MM.1S (cell line): ENCODE measurements at regions not wholly inside any gene's neighbourhood (a gene's known extent, or its start where the extent isn't known, plus 50 kb on each side); places are given as distances from the start of the nearest gene placed in this dataset.

ENCODE experiments used
- DNase-seq: peaks from one replicate; pipeline ENCODE4 v3.0.0-alpha.2; 2015
- H2AFZ ChIP-seq: fragments of 300-600 bp; sonication (generic); 2 replicates; pipeline ENCODE4 v1.6.0; 2016; ENCODE audit warnings: antibody characterized with exemption, low read length
- H3F3A ChIP-seq: fragments of 300-600 bp; sonication (generic); 2 replicates; pipeline ENCODE4 v1.6.1; 2016; ENCODE audit warnings: mild to moderate bottlenecking, antibody characterized with exemption, low read length, moderate library complexity, mixed read lengths; ENCODE audit not compliant: insufficient read depth
- H3K27ac ChIP-seq: fragments of 300-600 bp; sonication (generic); 2 replicates; pipeline ENCODE4 v1.5.1; 2016; ENCODE audit warnings: mild to moderate bottlenecking, low read length
- H3K27me3 ChIP-seq: fragments of 300-600 bp; sonication (generic); replicated peaks from 2 replicates; pipeline ENCODE4 v1.6.0; 2016; ENCODE audit warnings: low read length; ENCODE audit not compliant: insufficient read depth
- H3K36me3 ChIP-seq: fragments of 300-600 bp; sonication (generic); replicated peaks from 2 replicates; pipeline ENCODE4 v1.6.1; 2016; ENCODE audit warnings: mild to moderate bottlenecking, low read length, mixed read lengths; ENCODE audit not compliant: insufficient read depth
- H3K4me1 ChIP-seq: fragments of 300-600 bp; sonication (generic); 2 replicates; pipeline ENCODE4 v1.6.1; 2016; ENCODE audit warnings: low read length, mixed read lengths
- H3K4me2 ChIP-seq: fragments of 300-600 bp; sonication (generic); 2 replicates; pipeline ENCODE4 v1.6.0; 2016; ENCODE audit warnings: low read depth, low read length
- H3K4me3 ChIP-seq: fragments of 300-600 bp; sonication (generic); 2 replicates; pipeline ENCODE4 v1.5.1; 2016; ENCODE audit warnings: low read length, mixed read lengths
- H3K79me2 ChIP-seq: fragments of 300-600 bp; sonication (generic); 2 replicates; pipeline ENCODE4 v1.6.1; 2016; ENCODE audit warnings: mixed run types, low read length, mixed read lengths
- H3K9ac ChIP-seq: fragments of 300-600 bp; sonication (generic); 2 replicates; pipeline ENCODE4 v1.6.1; 2016; ENCODE audit warnings: low read length, mixed read lengths
- H3K9me2 ChIP-seq: fragments of 300-600 bp; sonication (generic); replicated peaks from 2 replicates; pipeline ENCODE4 v1.6.1; 2016; ENCODE audit warnings: mild to moderate bottlenecking, low read length, mixed read lengths; ENCODE audit not compliant: insufficient read depth
- H3K9me3 ChIP-seq: fragments of 300-600 bp; sonication (generic); replicated peaks from 2 replicates; pipeline ENCODE4 v1.6.1; 2016; ENCODE audit warnings: mild to moderate bottlenecking, low read length, mixed read lengths; ENCODE audit not compliant: insufficient read depth
- H4K20me1 ChIP-seq: fragments of 300-600 bp; sonication (generic); 2 replicates; pipeline ENCODE4 v1.6.1; 2016; ENCODE audit warnings: mild to moderate bottlenecking, low read length, moderate library complexity, mixed read lengths; ENCODE audit not compliant: insufficient read depth
- CTCF ChIP-seq: fragments of 300-600 bp; sonication (generic); IDR thresholded peaks from 2 replicates; pipeline ENCODE4 v1.5.1; 2016; ENCODE audit warnings: antibody characterized with exemption, low read length, mixed read lengths
- EZH2 ChIP-seq: fragments of 300-600 bp; sonication (generic); optimal IDR thresholded peaks from 2 replicates; pipeline ENCODE3; 2017; ENCODE audit warnings: low read depth, mild to moderate bottlenecking, antibody characterized with exemption, low read length, mixed read lengths
- EZH2phosphoT487 ChIP-seq: fragments of 300-600 bp; sonication (generic); IDR thresholded peaks from 2 replicates; pipeline ENCODE4 v1.6.1; 2018; ENCODE audit warnings: antibody characterized with exemption, low read length

- H3K27ac ChIP-seq, result no peak overlapping the region
- no peaks in the 10 kb centered on the region for H4K20me1 ChIP-seq
- H3K79me2 ChIP-seq, result no peaks in the 10 kb centered on the region
- H3K36me3 ChIP-seq, result no peaks in the 10 kb centered on the region
- no peak overlapping the region for H3K4me2 ChIP-seq
- DNase-seq, result no peak
- no peaks in the 10 kb centered on the region for H3K9me2 ChIP-seq
- no peaks in the 10 kb centered on the region for H3K9me3 ChIP-seq
- no peak overlapping the region for H3K9ac ChIP-seq
- no peak overlapping the region for H2AFZ ChIP-seq
- no peaks in the 10 kb centered on the region for H3K27me3 ChIP-seq
- no peaks in the 10 kb centered on the region for H3F3A ChIP-seq
- no peaks in the 10 kb centered on the region for H3K4me1 ChIP-seq
- H3K4me3 ChIP-seq, result no peak overlapping the region
- TF ChIP-seq EZH2phosphoT487, result no peak
- TF ChIP-seq EZH2, result no peak
- TF ChIP-seq CTCF, result no peak
Observed at GRCh38 chr7:47039904-47040303, 542.0 kb downstream of the TNS3 start.

- H3K9ac ChIP-seq, result no peak overlapping the region
- H3K4me1 ChIP-seq, result no peaks in the 10 kb centered on the region
- H3K9me2 ChIP-seq, result no peaks in the 10 kb centered on the region
- H3K36me3 ChIP-seq, result no peaks in the 10 kb centered on the region
- no peaks in the 10 kb centered on the region for H3F3A ChIP-seq
- no peaks in the 10 kb centered on the region for H3K9me3 ChIP-seq
- no peak for DNase-seq
- TF ChIP-seq EZH2 (no peak), EZH2phosphoT487 (no peak), CTCF (no peak)
- H3K27ac ChIP-seq, result no peak overlapping the region
- no peak overlapping the region for H3K4me3 ChIP-seq
- no peaks in the 10 kb centered on the region for H3K27me3 ChIP-seq
- H4K20me1 ChIP-seq, result no peaks in the 10 kb centered on the region
- H3K4me2 ChIP-seq, result no peak overlapping the region
- H3K79me2 ChIP-seq, result no peaks in the 10 kb centered on the region
- H2AFZ ChIP-seq, result no peak overlapping the region
Observed at GRCh38 chr7:47039089-47039648, 542.7 kb downstream of the TNS3 start.

GRCh38 chr7:47038621-47039020 lies 543.3 kb downstream of the TNS3 start:
- Histone ChIP-seq H4K20me1 (no peaks in the 10 kb centered on the region), H3K9ac (no peak overlapping the region), H3K4me1 (no peaks in the 10 kb centered on the region), H3F3A (no peaks in the 10 kb centered on the region), H3K4me3 (no peak overlapping the region), H3K79me2 (no peaks in the 10 kb centered on the region), H3K9me3 (no peaks in the 10 kb centered on the region), H3K27me3 (no peaks in the 10 kb centered on the region), H3K36me3 (no peaks in the 10 kb centered on the region), H3K4me2 (no peak overlapping the region), H3K27ac (no peak overlapping the region), H2AFZ (no peak overlapping the region), H3K9me2 (no peaks in the 10 kb centered on the region)
- TF ChIP-seq EZH2 (no peak), CTCF (no peak), EZH2phosphoT487 (no peak)
- no peak for DNase-seq
